GM21528 (cell line): ENCODE measurements at regions not wholly inside any gene's neighbourhood (a gene's known extent, or its start where the extent isn't known, plus 50 kb on each side); places are given as distances from the start of the nearest gene placed in this dataset.
A peak's percentile ranks its signal among the peaks of the same experiment; 100 is the strongest.

Experiments used
- ATAC-seq: cut with Tn5 transposase; IDR thresholded peaks from one replicate; pipeline ENCODE4 v1.9.1; 2021; ENCODE audit warnings: mild to moderate bottlenecking, moderate library complexity; ENCODE audit not compliant: unreplicated experiment, low FRiP score

DNA sequence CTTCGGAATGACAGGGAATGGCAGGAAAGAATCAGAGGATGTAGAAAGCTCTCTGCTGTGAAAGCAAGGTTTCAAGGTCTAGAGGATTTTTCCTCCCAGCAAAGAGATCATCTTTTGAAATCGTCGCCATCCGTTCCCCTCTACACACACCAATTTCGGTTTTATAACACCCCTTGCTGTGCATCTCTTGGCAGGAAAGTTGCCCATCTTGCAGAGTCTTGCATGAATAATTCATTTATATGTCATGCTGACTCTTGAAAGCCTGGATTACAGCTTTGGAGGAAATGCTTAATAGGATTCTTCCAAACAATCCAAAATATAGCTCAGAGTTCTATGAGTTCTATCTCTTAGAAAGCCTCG is 262.7 kb downstream of the CHL1 start:
- no peak for ATAC-seq

DNA sequence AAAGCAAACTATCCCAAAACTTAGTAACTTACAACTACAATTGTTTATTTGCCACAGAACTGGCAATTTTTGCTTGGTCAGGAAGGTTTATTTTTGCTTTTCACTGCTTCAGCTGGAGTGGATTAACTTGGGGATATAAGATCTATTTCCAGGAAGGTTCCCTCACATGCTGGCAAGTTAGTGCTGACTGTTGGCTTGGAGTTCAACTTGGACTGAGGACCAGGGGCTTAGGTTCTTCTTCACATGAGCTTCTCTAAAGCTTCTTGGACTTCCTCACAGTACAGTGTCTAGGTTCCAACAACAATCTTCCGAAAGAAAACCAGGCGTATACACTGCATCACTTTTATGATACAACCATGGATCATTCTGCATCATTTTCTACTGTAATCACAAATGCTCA is 264.4 kb downstream of the CHL1 start:
- no peak for ATAC-seq

GRCh38 chr3:462851-463250 is 266.3 kb downstream of the CHL1 start:
- ATAC-seq = no peak

DNA sequence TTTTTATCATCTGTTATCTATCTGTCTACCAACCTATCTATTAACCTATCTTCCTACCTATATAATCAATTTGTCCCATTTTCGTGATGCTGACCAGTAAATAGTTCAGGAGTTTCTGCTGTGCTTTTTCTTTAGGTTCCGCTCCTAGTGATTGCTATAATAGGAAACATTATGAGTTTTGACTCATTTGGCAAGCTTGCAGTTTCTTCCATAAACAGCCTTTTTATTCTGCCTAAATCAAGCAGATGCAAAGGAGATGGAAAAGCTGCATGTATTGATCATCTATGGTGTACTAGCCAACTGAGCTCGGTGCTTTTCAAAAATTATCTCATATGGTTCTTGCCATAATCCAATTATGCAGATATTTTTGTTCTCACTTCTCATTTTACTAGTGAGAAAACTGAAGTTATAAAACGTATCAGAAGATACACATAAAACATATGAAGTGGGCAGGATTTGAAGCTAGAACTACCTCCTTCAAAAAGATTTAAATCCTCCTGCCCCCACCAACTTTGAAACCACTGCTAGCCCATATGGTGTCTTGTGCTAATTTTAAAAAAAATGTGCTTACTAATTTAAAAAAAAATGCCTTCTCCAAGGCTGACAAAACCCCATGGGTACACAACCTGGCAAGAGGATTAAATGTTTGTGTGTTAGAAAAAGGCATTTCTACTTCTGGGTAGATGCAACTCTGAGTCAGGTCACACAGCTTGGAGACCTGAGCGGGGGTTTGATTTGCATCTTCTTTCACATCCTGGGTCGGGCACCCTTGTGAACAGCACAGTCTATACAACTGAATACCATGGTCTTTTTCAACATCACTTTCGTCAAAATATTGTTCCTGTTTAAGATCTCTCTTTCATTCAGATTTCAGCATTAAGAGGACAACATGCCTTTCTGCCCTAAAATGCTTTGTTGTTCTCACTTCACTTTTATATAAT is 267.0 kb downstream of the CHL1 start:
- ATAC-seq = peak; percentile 93

DNA sequence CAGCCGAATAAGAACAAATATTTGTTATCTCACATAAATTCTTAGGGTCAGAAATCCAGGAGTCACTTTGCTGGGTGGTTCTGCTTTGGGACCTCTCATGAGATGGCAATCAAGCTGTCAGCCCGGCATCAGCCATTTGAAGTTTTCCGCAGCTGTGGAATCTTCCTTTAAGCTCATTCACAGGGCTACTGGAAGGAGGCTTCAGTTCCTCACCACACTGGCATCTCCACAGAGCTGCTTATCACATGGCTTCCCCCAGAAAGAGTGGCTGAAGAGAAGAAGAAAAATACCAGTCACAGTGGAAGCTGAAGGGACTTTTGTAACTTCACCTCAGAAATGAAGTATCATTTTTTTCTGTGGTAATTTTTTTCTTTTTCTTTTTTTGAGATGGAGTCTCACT is 267.7 kb downstream of the CHL1 start:
- ATAC-seq = no peak

GRCh38 chr3:468172-468571 is 271.6 kb downstream of the CHL1 start:
- no peak for ATAC-seq

DNA sequence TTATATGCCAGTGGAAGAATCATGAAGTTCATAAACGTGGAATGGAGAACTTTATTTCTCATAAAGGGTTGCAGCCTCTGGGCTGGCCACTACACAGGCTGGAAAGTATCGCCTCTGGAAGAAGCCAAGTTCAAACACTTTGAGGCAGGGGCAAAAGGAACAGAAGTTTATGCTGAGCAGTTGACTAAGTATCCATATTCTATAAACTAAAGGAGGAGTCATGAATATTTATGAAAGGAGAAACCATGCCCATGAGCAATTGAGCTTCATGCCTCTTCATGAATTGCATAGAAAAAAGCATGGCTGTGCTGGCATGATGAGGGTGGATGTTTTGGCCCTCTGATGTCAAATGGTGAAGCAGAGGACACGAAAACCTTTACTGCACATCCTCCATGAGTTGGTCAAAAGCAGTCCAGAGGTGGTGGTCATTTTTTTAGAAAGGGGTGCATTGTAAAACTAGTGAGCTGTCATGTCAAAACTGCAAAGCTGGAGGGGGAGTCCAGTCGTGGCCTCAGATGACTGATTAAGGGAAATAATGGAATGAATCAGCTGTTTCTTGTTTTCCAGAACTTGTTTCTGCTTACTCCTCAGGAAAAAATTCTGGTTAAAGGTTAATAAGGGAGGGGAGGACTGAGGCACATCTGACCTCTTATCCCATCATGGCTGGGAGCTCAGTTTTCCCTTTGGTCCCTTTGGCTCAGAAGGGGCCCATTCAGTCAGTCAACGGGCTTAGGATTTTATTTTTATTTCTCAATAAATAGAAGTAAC is 276.7 kb downstream of the CHL1 start:
- no peak for ATAC-seq

- no peak for ATAC-seq
Observed at GRCh38 chr3:474828-475227, 278.3 kb downstream of the CHL1 start.

DNA sequence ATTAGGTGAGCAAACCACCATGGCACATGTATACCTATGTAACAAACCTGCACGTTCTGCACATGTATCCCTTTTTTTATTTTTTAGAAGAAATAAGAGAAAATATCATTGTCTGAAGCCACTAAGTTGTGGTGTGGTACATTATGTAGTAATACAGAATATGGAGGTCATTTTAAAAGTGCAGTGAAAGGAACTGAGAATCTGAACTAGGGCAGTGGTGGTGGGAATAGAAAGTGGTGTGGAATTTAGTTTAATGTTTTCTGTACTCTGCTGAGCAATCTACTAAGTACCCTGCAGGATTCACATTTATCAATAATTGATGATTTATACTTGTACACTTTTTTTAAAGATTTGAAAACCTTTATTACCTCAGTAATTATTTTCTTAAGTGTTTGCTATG is 283.5 kb downstream of the CHL1 start:
- no peak for ATAC-seq

DNA sequence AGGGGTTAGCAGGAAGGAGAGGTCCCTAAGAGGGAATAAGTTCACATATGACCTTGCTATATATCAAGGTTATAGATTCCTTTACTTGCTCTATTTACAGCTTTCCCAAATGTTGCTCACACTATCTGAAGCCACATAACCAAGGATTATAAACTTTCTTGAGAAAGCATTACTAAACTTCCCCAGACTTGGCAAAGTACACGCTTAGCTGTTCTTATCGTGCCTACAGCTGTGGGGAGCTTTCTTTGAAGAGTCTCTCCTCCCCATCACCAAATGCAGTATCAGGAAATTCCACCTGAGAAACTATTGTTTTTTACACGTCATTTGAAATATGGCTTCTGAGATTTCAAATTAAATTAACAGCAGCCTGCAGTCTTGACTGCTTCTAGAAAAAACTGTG is 284.5 kb downstream of the CHL1 start:
- ATAC-seq = no peak

GRCh38 chr3:481680-482079 is 285.1 kb downstream of the CHL1 start:
- ATAC-seq = no peak

DNA sequence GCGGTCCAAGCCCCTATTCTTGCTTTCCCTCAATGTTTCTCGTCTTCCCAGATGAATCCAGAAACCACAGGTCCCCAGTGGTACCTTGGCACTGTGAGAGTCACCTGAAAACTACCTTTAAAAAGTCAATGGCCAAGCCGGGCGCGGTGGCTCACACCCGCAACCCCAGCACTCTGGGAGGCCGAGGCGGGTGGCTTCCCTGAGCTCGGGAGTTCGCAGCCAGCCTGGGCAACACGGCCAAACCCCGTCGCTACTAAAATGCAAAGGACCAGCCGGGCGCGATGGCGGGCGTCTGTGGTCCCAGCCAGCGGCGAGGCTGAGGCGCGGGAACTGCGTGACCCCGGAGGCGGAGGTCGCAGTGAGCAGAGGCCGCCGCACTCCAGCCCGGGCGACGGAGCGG is 285.9 kb downstream of the CHL1 start:
- no peak for ATAC-seq

DNA sequence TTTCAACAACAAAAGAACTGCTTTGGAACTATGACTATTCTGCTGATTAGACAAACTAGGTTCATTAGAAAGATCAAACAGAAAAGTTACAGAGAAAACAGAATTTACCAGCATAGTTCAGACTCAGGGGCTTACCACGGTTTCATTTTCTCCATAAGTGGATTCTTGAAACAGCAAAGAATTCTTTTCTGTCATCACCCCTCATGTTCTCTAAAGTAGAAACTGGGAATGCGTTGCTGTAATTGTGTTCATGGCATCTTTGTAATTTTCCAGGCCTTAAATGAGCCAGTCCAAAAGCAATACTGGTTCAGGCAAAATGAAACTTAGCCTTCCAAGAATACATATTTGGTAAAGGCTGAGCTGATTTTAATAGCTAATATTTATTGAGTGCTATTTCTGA is 287.8 kb downstream of the CHL1 start:
- ATAC-seq = no peak

DNA sequence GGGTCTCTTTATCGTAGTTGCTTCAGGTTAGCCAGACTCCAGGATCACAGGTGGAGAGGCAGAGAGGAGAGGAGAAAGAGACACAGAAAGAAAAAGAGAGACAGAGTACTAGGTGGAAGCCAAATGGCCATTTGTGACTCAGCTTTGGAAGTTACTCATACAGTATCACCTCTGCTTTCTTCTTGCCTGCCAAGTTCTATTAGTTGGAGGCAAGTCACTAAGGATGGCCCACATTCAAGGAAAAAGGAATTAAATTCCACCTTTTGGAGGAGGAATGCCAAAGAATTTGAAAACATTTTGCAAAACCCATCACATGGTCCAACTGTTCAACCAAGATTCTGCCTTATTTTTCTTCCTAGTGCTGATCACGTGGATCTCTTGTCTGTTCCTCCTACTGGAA is 291.1 kb downstream of the CHL1 start:
- ATAC-seq = no peak

- ATAC-seq = no peak
Observed at GRCh38 chr3:492586-493316, 296.2 kb downstream of the CHL1 start.

- ATAC-seq = no peak
Observed at GRCh38 chr3:494190-494589, 297.6 kb downstream of the CHL1 start.

DNA sequence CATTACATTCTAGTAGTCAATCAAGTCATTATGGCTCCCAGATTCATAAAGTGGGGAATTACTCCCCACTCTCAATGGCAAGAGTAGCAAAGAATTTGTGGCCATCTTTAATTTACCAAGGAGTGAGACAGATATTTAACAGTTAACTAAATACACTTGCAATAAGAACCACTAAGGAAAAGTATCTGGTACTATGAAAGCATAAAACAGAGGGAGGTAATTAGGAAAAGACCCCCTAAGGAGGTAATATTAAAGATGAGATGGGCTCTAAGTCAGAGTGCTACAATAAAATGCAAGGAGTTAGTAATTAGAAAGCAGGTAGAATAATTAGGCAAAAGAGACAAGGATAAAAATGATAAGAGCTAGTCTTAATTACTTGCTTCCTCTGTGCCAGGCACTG is 301.9 kb downstream of the CHL1 start:
- no peak for ATAC-seq

DNA sequence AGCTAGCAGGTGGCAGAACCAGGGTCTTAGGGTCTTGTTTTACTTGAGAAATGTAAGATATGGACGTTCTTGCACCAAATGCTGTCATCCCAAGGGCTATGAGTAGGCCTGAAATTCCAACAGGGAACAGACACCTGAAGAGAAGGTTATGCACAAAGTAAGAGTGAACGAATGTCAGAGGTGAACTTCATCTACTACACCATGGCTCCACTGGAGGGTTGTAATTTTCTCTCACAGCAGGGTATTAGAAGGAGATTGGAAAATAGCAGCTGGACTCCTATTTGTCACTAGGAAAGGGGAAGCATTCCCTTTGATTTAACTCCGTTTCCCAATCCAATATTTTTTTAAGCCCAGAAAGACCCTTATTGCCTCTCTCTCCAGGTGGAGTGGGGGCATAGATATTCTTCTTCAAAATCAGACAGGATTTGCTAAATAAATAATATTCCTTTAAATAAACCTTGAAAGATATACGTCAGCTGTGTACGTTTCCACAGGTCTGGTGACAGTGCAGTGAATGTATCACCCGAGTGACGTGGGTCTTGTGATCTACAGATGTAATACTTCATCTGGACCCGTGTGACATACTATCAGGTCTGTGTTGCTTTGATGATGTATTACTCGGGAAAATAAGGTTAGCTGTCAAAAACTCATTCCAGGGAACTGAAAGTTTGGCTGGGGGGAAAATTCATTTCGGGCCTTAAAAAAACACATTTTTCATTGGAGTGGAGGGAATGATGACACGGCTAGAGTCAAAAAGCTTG is 302.6 kb downstream of the CHL1 start:
- no peak for ATAC-seq

DNA sequence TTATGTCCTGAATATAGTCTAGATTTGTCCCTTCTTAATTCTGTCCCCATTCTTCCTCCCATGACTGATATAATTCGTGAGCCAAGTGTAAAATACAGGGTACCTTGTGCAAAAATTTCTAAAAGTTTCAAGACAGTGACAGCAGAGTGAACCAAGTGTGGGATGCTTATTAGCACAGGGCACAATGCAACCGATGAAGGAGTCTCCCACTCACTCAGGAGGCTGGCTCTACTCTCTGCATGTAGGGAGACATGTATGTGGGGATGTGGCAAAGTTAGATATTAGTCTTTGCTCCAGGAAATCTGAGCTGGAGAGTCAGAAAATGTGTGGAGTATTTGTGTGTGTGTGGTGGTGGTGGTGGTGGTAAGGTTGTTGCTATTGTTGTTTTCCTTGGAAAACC is 305.9 kb downstream of the CHL1 start:
- no peak for ATAC-seq

GRCh38 chr3:513301-513700 is 316.7 kb downstream of the CHL1 start:
- ATAC-seq = no peak

GRCh38 chr3:514192-514591 is 317.6 kb downstream of the CHL1 start:
- no peak for ATAC-seq
